Osteoblast (primary cell): ENCODE measurements at regions not wholly inside any gene's neighbourhood (a gene's known extent, or its start where the extent isn't known, plus 50 kb on each side); places are given as distances from the start of the nearest gene placed in this dataset.

Experiments
- DNase-seq: peaks from one replicate; pipeline ENCODE4 v3.0.0; 2011; ENCODE audit warnings: low spot score, mixed read lengths; ENCODE audit not compliant: insufficient read length; ENCODE audit errors: missing footprints
- H2AFZ ChIP-seq: 2 replicates; pipeline ENCODE4 v1.6.0; 2011; ENCODE audit warnings: mild to moderate bottlenecking, low read length
- H3K27ac ChIP-seq: 2 replicates; pipeline ENCODE4 v1.5.1; 2011; ENCODE audit warnings: mild to moderate bottlenecking, low read depth, low read length, moderate library complexity
- H3K27me3 ChIP-seq: 2 replicates; pipeline ENCODE4 v1.6.0; 2012; ENCODE audit warnings: mild to moderate bottlenecking, control low read depth, inconsistent platforms, low read length, moderate library complexity; ENCODE audit not compliant: insufficient read depth
- H3K36me3 ChIP-seq: 2 replicates; pipeline ENCODE4 v1.5.1; 2011; ENCODE audit warnings: mild to moderate bottlenecking, low read length, control low read depth, moderate library complexity; ENCODE audit not compliant: insufficient read depth
- H3K4me1 ChIP-seq: 2 replicates; pipeline ENCODE4 v1.5.1; 2011; ENCODE audit warnings: mild to moderate bottlenecking, low read length, control low read depth, moderate library complexity; ENCODE audit not compliant: insufficient read depth
- H3K4me2 ChIP-seq: 2 replicates; pipeline ENCODE4 v1.6.0; 2011; ENCODE audit warnings: mild to moderate bottlenecking, low read length; ENCODE audit not compliant: insufficient read depth
- H3K4me3 ChIP-seq: fragments of 200-600 bp; sonication (generic); 3 replicates; pipeline ENCODE4 v1.5.1; 2012; ENCODE audit warnings: mild to moderate bottlenecking, low read length, inconsistent platforms; ENCODE audit not compliant: insufficient read depth
- H3K79me2 ChIP-seq: 2 replicates; pipeline ENCODE4 v1.6.0; 2012; ENCODE audit warnings: mild to moderate bottlenecking, low read length, control low read depth, inconsistent platforms; ENCODE audit not compliant: insufficient read depth
- H3K9me3 ChIP-seq: 2 replicates; pipeline ENCODE4 v1.5.1; 2011; ENCODE audit warnings: low read depth, low read length, control low read depth
- H4K20me1 ChIP-seq: 2 replicates; pipeline ENCODE4 v1.6.0; 2012; ENCODE audit warnings: mild to moderate bottlenecking, low read length, control low read depth; ENCODE audit not compliant: insufficient read depth
- CTCF ChIP-seq: IDR thresholded peaks from 2 replicates; pipeline ENCODE4 v1.5.1; 2011; ENCODE audit warnings: mild to moderate bottlenecking, low read depth, low read length, moderate library complexity; ENCODE audit errors: extremely low read depth

- H3K27me3 ChIP-seq = no peaks in the 10 kb centered on the region
- H3K4me3 ChIP-seq = no peak overlapping the region
- no peak overlapping the region for H3K4me2 ChIP-seq
- no peak overlapping the region for H2AFZ ChIP-seq
- no peak for DNase-seq
- H3K27ac ChIP-seq = no peak overlapping the region
- H3K9me3 ChIP-seq = no peaks in the 10 kb centered on the region
- TF ChIP-seq CTCF = no peak
- H3K36me3 ChIP-seq = no peaks in the 10 kb centered on the region
- no peaks in the 10 kb centered on the region for H3K4me1 ChIP-seq
- no peaks in the 10 kb centered on the region for H4K20me1 ChIP-seq
- H3K79me2 ChIP-seq = no peaks in the 10 kb centered on the region
Observed at GRCh38 chr3:163730684-163731083, 1347.6 kb downstream of the SI start.

- H3K4me1 ChIP-seq = no peaks in the 10 kb centered on the region
- H3K4me2 ChIP-seq = no peak overlapping the region
- H3K27me3 ChIP-seq = no peaks in the 10 kb centered on the region
- no peaks in the 10 kb centered on the region for H3K79me2 ChIP-seq
- H3K9me3 ChIP-seq = peaks cover 6% of the 10 kb centered on the region
- no peaks in the 10 kb centered on the region for H4K20me1 ChIP-seq
- no peak overlapping the region for H3K27ac ChIP-seq
- H2AFZ ChIP-seq = no peak overlapping the region
- no peak for TF ChIP-seq CTCF
- no peak for DNase-seq
- no peak overlapping the region for H3K4me3 ChIP-seq
- H3K36me3 ChIP-seq = no peaks in the 10 kb centered on the region
Observed at GRCh38 chr3:163726125-163726524, 1352.2 kb downstream of the SI start.

- no peaks in the 10 kb centered on the region for H3K27me3 ChIP-seq
- H3K4me3 ChIP-seq = no peak overlapping the region
- no peak overlapping the region for H2AFZ ChIP-seq
- no peaks in the 10 kb centered on the region for H3K79me2 ChIP-seq
- H3K36me3 ChIP-seq = no peaks in the 10 kb centered on the region
- H3K27ac ChIP-seq = no peak overlapping the region
- no peaks in the 10 kb centered on the region for H4K20me1 ChIP-seq
- no peak overlapping the region for H3K4me2 ChIP-seq
- peaks cover 6% of the 10 kb centered on the region for H3K9me3 ChIP-seq
- DNase-seq = no peak
- no peak for TF ChIP-seq CTCF
- no peaks in the 10 kb centered on the region for H3K4me1 ChIP-seq
Observed at GRCh38 chr3:163722405-163722804, 1355.9 kb downstream of the SI start.

- H3K9me3 ChIP-seq = peaks cover 11% of the 10 kb centered on the region
- H3K27ac ChIP-seq = no peak overlapping the region
- no peaks in the 10 kb centered on the region for H3K79me2 ChIP-seq
- no peaks in the 10 kb centered on the region for H3K36me3 ChIP-seq
- H3K27me3 ChIP-seq = no peaks in the 10 kb centered on the region
- DNase-seq = no peak
- H2AFZ ChIP-seq = no peak overlapping the region
- H3K4me1 ChIP-seq = no peaks in the 10 kb centered on the region
- no peak overlapping the region for H3K4me2 ChIP-seq
- TF ChIP-seq CTCF = no peak
- no peak overlapping the region for H3K4me3 ChIP-seq
- no peaks in the 10 kb centered on the region for H4K20me1 ChIP-seq
Observed at GRCh38 chr3:163721596-163721995, 1356.7 kb downstream of the SI start.
